Renal cortical epithelial cell (primary cell): ENCODE measurements at regions not wholly inside any gene's neighbourhood (a gene's known extent, or its start where the extent isn't known, plus 50 kb on each side); places are given as distances from the start of the nearest gene placed in this dataset.

ENCODE experiments used
- DNase-seq: peaks from one replicate; pipeline ENCODE4 v3.0.0-alpha.2; 2011; ENCODE audit warnings: low read depth

DNA sequence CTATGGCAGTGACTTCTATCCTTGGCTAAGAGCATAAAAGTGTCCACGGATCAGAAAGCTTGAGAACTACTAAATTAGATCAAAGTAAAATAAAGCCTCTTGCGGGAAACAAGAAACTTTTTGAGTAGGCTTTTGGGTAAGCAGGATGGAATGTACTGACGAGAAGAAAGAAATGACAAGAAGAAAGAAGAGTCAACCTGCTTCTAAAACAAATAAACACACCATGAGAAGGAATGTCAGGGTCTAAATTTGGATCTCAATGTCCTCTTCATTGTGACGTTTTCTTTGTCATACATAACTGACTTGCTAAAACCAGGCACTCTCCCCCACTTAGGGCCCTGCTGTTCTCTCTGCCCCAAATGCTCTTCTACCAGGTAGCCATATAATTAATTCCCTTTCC lies 290.1 kb upstream of the PTGER4 start:
- DNase-seq = no peak

- DNase-seq = peak; percentile 63
These were observed 293.4 kb upstream of the PTGER4 start for GRCh38 chr5:40386289-40386688.

GRCh38 chr5:40385544-40385943 lies 294.2 kb upstream of the PTGER4 start:
- DNase-seq = peak; percentile 93

GRCh38 chr5:40384782-40385390 lies 294.8 kb upstream of the PTGER4 start:
- no peak for DNase-seq

DNA sequence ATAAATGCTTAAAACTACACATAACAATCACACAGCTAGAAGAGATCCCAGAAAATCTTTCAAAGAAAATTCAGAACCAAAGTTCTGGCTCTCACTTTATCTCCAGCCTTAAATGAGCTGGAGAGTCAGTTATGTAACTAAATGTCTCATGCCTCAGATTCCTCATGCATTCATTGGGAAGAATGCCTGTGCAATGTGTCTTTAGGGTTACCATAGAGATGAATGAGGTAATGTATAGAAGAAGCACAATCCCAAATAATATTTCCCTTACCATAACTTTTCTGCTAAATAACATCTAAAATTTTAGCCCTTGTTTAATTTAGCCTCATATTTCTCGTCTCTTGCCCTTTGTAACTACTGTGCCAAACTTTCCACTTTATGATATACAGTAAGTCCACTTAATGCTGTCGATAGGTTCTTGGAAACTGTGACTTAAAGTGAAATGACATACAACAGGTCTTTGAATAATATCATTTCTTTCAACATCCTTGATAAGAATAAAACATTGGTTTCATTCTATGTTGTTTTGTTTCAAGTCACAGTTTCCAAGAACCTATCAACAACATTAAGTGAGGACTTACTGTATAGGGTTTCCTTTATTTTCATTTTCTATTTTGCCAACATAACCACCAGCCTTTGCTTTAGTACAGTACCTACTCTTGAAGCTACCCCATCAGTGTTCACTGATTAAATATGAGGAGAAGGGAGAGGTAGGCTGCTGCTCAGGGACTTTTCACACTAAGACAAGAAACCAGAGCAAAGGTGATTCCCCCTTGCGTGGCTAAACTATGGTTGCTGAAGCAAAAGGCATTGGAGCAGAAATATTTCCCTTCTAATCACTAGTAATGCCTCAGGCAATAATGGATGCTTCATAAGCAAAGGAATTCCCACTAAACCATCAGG lies 295.7 kb upstream of the PTGER4 start:
- peak; percentile 95 for DNase-seq

- peak; percentile 49 for DNase-seq
These were observed 297.9 kb upstream of the PTGER4 start for GRCh38 chr5:40381676-40382363.

- DNase-seq = no peak
These were observed 298.7 kb upstream of the PTGER4 start for GRCh38 chr5:40381016-40381415.

GRCh38 chr5:40378396-40379177 lies 301.1 kb upstream of the PTGER4 start:
- no peak for DNase-seq

DNA sequence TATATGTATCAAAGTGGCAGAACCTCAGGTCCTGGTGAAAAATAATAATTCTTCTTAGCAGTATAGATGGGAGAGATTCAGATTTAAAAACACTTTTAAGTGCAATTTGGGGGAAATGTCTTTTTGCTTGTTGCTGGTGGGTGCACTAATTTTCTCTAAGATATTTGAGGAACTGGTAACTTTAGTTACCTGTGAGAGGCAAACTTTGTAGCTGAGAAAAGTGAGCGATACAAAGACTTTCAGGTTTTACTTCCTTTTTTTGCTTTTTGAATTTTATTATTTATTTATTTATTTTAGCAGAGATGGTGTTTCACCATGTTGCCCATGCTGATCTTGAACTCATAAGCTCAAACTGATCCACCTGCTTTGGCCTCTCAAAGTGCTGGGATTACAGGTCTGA lies 303.1 kb upstream of the PTGER4 start:
- no peak for DNase-seq

- DNase-seq = no peak
These were observed 304.9 kb upstream of the PTGER4 start for GRCh38 chr5:40374853-40375252.

- DNase-seq = no peak
These were observed 311.5 kb upstream of the PTGER4 start for GRCh38 chr5:40368200-40368599.

- no peak for DNase-seq
These were observed 312.5 kb upstream of the PTGER4 start for GRCh38 chr5:40367255-40367654.

DNA sequence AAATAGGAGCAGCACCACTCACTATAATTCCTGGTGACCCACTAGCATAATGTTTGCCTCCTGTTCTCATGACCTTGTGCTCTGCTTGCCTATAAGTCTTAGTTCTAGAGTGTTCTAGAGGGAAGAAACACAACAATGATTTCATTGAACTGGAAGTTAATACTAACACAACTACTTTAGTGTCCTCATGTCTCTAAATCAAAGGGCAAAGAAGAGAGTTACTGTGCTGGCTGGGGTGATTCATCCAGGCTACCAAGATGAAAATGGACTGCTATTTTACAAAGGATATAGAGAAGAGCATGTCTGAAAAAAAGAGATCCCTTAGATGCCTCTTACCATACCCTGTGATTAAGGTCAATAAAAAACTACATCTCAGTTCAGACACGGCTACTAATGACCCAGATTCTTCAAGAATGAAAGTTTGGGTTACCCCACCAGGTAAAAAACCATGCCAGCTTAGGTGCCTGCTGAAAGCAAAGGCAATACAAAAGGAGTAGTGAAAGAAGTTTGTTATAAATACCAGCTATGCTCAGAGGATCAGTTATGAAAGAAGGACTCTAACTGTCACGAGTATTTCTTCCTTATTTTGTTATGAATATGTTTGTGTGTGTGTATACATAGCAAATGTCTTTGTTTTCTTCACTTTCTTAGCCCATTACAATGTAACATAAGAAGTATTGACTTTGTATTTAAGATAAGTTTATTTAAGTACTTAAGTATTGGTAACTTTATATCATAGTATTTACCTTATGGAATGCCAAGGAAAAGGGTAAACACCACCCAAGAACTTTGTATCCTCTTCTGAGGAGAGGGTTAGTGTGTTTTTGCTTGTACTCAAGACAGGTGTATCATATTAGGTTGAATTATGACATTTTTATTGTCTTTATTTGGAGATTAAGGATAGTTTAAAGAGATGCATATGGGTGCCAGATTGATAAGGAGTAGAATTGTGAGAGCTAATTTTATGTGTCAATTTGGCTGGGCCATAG lies 314.1 kb upstream of the PTGER4 start:
- no peak for DNase-seq

DNA sequence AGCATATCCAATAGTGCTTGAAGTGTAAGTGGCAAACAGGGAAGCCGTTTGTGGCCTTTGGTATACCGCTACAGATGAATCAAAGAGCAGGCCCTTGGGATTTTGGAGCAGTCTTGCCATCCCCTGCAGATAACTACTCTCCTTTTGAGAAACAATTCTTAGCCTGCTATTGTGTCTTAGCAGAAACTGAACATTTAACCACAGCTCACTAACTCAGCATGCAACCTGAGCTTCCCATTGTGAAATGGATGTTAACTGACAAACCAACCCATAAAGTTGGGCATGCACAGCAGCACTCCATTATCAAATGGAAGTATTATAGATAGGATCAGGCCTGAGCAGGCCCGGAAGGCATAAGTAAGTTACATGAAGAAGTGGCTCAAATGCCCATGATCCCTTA lies 315.3 kb upstream of the PTGER4 start:
- no peak for DNase-seq

GRCh38 chr5:40361378-40361777 lies 318.3 kb upstream of the PTGER4 start:
- DNase-seq = no peak

GRCh38 chr5:40360685-40361084 lies 319.0 kb upstream of the PTGER4 start:
- no peak for DNase-seq

DNA sequence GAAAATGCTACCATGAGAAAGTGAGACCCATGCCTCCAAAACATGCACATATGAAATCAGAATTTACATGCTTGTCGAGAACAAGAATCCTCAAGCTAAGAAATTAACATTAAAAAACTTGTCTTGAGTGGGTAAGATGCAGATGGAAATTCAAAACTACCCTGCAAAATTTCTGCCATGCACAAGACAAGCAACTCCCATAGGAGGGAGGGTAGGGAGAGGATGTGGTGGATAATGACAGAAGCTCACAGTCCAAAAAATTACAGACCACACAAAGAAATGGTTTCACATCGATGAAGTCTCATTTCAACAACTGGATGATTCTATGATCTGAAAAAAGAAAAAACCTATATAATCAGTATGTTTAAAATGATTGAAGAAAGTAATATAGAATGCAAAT lies 319.9 kb upstream of the PTGER4 start:
- no peak for DNase-seq

GRCh38 chr5:40359093-40359492 lies 320.6 kb upstream of the PTGER4 start:
- DNase-seq = no peak

- DNase-seq = no peak
These were observed 323.5 kb upstream of the PTGER4 start for GRCh38 chr5:40356248-40356647.

GRCh38 chr5:40355846-40356245 lies 323.9 kb upstream of the PTGER4 start:
- DNase-seq = no peak

GRCh38 chr5:40355181-40355580 lies 324.5 kb upstream of the PTGER4 start:
- no peak for DNase-seq
